ENCODE measurements at regions not wholly inside any gene's neighbourhood (a gene's known extent, or its start where the extent isn't known, plus 50 kb on each side); places are given as distances from the start of the nearest gene placed in this dataset.

DNA sequence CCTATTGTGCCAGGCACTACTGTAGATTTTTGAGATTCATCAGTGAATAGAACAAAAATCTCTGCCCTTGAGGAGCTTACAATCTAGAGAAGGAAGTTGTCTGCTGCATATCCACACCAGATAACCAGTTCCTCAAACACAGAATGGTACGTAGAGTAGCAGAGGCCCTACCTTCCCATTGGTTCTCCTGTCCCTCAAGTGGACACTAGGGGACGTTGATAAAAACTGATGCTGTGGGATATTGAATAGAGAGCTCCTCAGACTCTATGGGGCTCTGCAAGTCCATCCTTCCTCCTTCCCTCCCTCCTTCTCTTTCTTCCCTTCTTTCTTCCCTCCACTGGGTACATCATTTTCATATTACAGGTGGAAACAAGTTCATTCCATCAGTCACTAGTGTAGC lies 371.3 kb downstream of the PBX1 start:
- TF ChIP-seq, protein P1, sequence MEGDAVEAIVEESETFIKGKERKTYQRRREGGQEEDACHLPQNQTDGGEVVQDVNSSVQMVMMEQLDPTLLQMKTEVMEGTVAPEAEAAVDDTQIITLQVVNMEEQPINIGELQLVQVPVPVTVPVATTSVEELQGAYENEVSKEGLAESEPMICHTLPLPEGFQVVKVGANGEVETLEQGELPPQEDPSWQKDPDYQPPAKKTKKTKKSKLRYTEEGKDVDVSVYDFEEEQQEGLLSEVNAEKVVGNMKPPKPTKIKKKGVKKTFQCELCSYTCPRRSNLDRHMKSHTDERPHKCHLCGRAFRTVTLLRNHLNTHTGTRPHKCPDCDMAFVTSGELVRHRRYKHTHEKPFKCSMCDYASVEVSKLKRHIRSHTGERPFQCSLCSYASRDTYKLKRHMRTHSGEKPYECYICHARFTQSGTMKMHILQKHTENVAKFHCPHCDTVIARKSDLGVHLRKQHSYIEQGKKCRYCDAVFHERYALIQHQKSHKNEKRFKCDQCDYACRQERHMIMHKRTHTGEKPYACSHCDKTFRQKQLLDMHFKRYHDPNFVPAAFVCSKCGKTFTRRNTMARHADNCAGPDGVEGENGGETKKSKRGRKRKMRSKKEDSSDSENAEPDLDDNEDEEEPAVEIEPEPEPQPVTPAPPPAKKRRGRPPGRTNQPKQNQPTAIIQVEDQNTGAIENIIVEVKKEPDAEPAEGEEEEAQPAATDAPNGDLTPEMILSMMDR (IDR thresholded peaks at IDR 0.05), result no peak
- no peak for TF ChIP-seq POLR2A (IDR thresholded peaks at IDR 0.05)

All from lower leg skin (tissue), 3 donors.